HFFc6 (cell line): ENCODE measurements at regions not wholly inside any gene's neighbourhood (a gene's known extent, or its start where the extent isn't known, plus 50 kb on each side); places are given as distances from the start of the nearest gene placed in this dataset.

Experiments used
- DNase-seq: peaks from one replicate; pipeline ENCODE4 v3.0.0-alpha.2; 2018
- H3K27ac Mint-ChIP-seq: 2 replicates; pipeline ENCODE4 v1.8.0; 2020; ENCODE audit warnings: mild to moderate bottlenecking, mixed read lengths
- H3K27me3 Mint-ChIP-seq: 2 replicates; pipeline ENCODE4 v1.8.0; 2021; ENCODE audit warnings: mild to moderate bottlenecking, moderate library complexity, mixed read lengths; ENCODE audit not compliant: insufficient read depth
- H3K36me3 Mint-ChIP-seq: 2 replicates; pipeline ENCODE4 v1.8.0; 2021; ENCODE audit warnings: low read depth, mixed read lengths
- H3K4me1 Mint-ChIP-seq: 2 replicates; pipeline ENCODE4 v1.8.0; 2020; ENCODE audit warnings: low read depth, mixed read lengths
- H3K4me3 Mint-ChIP-seq: 2 replicates; pipeline ENCODE4 v1.8.0; 2020; ENCODE audit warnings: mild to moderate bottlenecking, moderate library complexity, mixed read lengths
- H3K9me3 Mint-ChIP-seq: 2 replicates; pipeline ENCODE4 v1.8.0; 2020; ENCODE audit warnings: mild to moderate bottlenecking, mixed read lengths
- CTCF ChIP-seq: fragments of 200-600 bp; sonication (generic); IDR thresholded peaks from 2 replicates; pipeline ENCODE4 v1.5.0; 2021; ENCODE audit warnings: antibody characterized with exemption, mild to moderate bottlenecking

- H3K4me3 Mint-ChIP-seq: no peak overlapping the region
- H3K9me3 Mint-ChIP-seq: peaks cover 49% of the 10 kb centered on the region
- no peak overlapping the region for H3K27ac Mint-ChIP-seq
- DNase-seq: no peak
- TF ChIP-seq CTCF: no peak
- no peaks in the 10 kb centered on the region for H3K4me1 Mint-ChIP-seq
- no peaks in the 10 kb centered on the region for H3K36me3 Mint-ChIP-seq
- peaks cover 2% of the 10 kb centered on the region; the same call in 1 of the 2 replicates for H3K27me3 Mint-ChIP-seq
Observed at GRCh38 chr6:92945799-92946198, 473.6 kb downstream of the EPHA7 start.

- Mint-ChIP-seq H3K36me3 (no peaks in the 10 kb centered on the region), H3K4me1 (no peaks in the 10 kb centered on the region), H3K27ac (no peak overlapping the region), H3K27me3 (peaks cover 2% of the 10 kb centered on the region; the same call in 1 of the 2 replicates), H3K9me3 (peaks cover 50% of the 10 kb centered on the region), H3K4me3 (no peak overlapping the region)
- TF ChIP-seq CTCF: no peak
- no peak for DNase-seq
Observed at GRCh38 chr6:92944132-92944531, 475.2 kb downstream of the EPHA7 start.

GRCh38 chr6:92942549-92942948, 476.8 kb downstream of the EPHA7 start:
- no peaks in the 10 kb centered on the region for H3K4me1 Mint-ChIP-seq
- no peak for TF ChIP-seq CTCF
- peaks cover 2% of the 10 kb centered on the region; the same call in 1 of the 2 replicates for H3K27me3 Mint-ChIP-seq
- no peak for DNase-seq
- no peak overlapping the region for H3K4me3 Mint-ChIP-seq
- H3K27ac Mint-ChIP-seq: no peak overlapping the region
- H3K9me3 Mint-ChIP-seq: peaks cover 54% of the 10 kb centered on the region
- no peaks in the 10 kb centered on the region for H3K36me3 Mint-ChIP-seq

GRCh38 chr6:92934625-92935024, 484.7 kb downstream of the EPHA7 start:
- H3K9me3 Mint-ChIP-seq: peaks cover 50% of the 10 kb centered on the region
- no peak overlapping the region for H3K27ac Mint-ChIP-seq
- no peak for DNase-seq
- TF ChIP-seq CTCF: no peak
- peaks cover 6% of the 10 kb centered on the region; the same call in 1 of the 2 replicates for H3K36me3 Mint-ChIP-seq
- no peaks in the 10 kb centered on the region for H3K4me1 Mint-ChIP-seq
- H3K27me3 Mint-ChIP-seq: no peaks in the 10 kb centered on the region; the same call in 1 of the 2 replicates
- no peak overlapping the region for H3K4me3 Mint-ChIP-seq

- Mint-ChIP-seq H3K9me3 (peaks cover 41% of the 10 kb centered on the region), H3K27me3 (no peaks in the 10 kb centered on the region), H3K4me3 (no peak overlapping the region), H3K27ac (no peak overlapping the region), H3K4me1 (no peaks in the 10 kb centered on the region), H3K36me3 (peaks cover 4% of the 10 kb centered on the region; the same call in 1 of the 2 replicates)
- TF ChIP-seq CTCF: no peak
- DNase-seq: no peak
Observed at GRCh38 chr6:92930171-92930570, 489.2 kb downstream of the EPHA7 start.
